ENCODE measurements at regions not wholly inside any gene's neighbourhood (a gene's known extent, or its start where the extent isn't known, plus 50 kb on each side); places are given as distances from the start of the nearest gene placed in this dataset.

GRCh38 chrX:150156615-150157014, 206.5 kb upstream of the MAMLD1 start:
- no peak for DNase-seq (ENCODE audit: low spot score in 2 of 2)
- intact Hi-C loops (cut with DNase I; ENCODE audit: low total_unique reads), result no loop called here
- TF ChIP-seq POLR2AphosphoS5 (IDR thresholded peaks at IDR 0.05), result no peak
- no peak for TF ChIP-seq POLR2A (IDR thresholded peaks at IDR 0.05)
- TF ChIP-seq CTCF (IDR thresholded peaks at IDR 0.05), result no peak
- no peaks in the 10 kb centered on the region for H3K4me1 ChIP-seq
- H3K9me3 ChIP-seq, result no peaks in the 10 kb centered on the region
- no peak overlapping the region for H3K4me3 ChIP-seq
- no peak overlapping the region for H3K27ac ChIP-seq
- H3K27me3 ChIP-seq, result peaks cover 0 to 22% of the 10 kb centered on the region in 2 donors
- H3K36me3 ChIP-seq, result no peaks in the 10 kb centered on the region

GRCh38 chrX:150157291-150157690, 205.8 kb upstream of the MAMLD1 start:
- no peak for TF ChIP-seq POLR2AphosphoS5 (IDR thresholded peaks at IDR 0.05)
- TF ChIP-seq POLR2A (IDR thresholded peaks at IDR 0.05), result no peak
- TF ChIP-seq CTCF (IDR thresholded peaks at IDR 0.05), result no peak
- H3K4me3 ChIP-seq, result no peak overlapping the region
- no peak for DNase-seq (ENCODE audit: low spot score in 2 of 2)
- H3K27me3 ChIP-seq, result peaks cover 0 to 18% of the 10 kb centered on the region in 2 donors
- H3K4me1 ChIP-seq, result no peaks in the 10 kb centered on the region
- H3K27ac ChIP-seq, result no peak overlapping the region
- no peaks in the 10 kb centered on the region for H3K36me3 ChIP-seq
- intact Hi-C loops (cut with DNase I; ENCODE audit: low total_unique reads), result no loop called here
- no peaks in the 10 kb centered on the region for H3K9me3 ChIP-seq

GRCh38 chrX:150158554-150159332, 204.4 kb upstream of the MAMLD1 start:
- no peaks in the 10 kb centered on the region for H3K4me1 ChIP-seq
- peaks cover 0 to 23% of the 10 kb centered on the region in 2 donors for H3K27me3 ChIP-seq
- no peaks in the 10 kb centered on the region for H3K36me3 ChIP-seq
- intact Hi-C loops (cut with DNase I; ENCODE audit: low total_unique reads), result no loop called here
- no peak overlapping the region for H3K27ac ChIP-seq
- H3K4me3 ChIP-seq, result no peak overlapping the region
- DNase-seq (ENCODE audit: low spot score in 2 of 2), result no peak
- H3K9me3 ChIP-seq, result no peaks in the 10 kb centered on the region
- no peak for TF ChIP-seq POLR2AphosphoS5 (IDR thresholded peaks at IDR 0.05)
- TF ChIP-seq CTCF (IDR thresholded peaks at IDR 0.05), result no peak
- no peak for TF ChIP-seq POLR2A (IDR thresholded peaks at IDR 0.05)

GRCh38 chrX:150159537-150159936, 203.6 kb upstream of the MAMLD1 start:
- TF ChIP-seq CTCF (IDR thresholded peaks at IDR 0.05) (no peak), POLR2AphosphoS5 (IDR thresholded peaks at IDR 0.05) (no peak), POLR2A (IDR thresholded peaks at IDR 0.05) (no peak)
- DNase-seq (ENCODE audit: low spot score in 2 of 2), result no peak
- no peaks in the 10 kb centered on the region for H3K4me1 ChIP-seq
- H3K27me3 ChIP-seq, result peaks cover 0 to 25% of the 10 kb centered on the region in 2 donors
- no peak overlapping the region for H3K4me3 ChIP-seq
- H3K36me3 ChIP-seq, result no peaks in the 10 kb centered on the region
- intact Hi-C loops (cut with DNase I; ENCODE audit: low total_unique reads), result no loop called here
- H3K9me3 ChIP-seq, result no peaks in the 10 kb centered on the region
- H3K27ac ChIP-seq, result no peak overlapping the region

- TF ChIP-seq POLR2A (IDR thresholded peaks at IDR 0.05) (no peak), POLR2AphosphoS5 (IDR thresholded peaks at IDR 0.05) (no peak), CTCF (IDR thresholded peaks at IDR 0.05) (no peak)
- Histone ChIP-seq H3K27ac (no peak overlapping the region), H3K27me3 (peaks cover 0 to 26% of the 10 kb centered on the region in 2 donors), H3K36me3 (no peaks in the 10 kb centered on the region), H3K4me1 (no peaks in the 10 kb centered on the region), H3K4me3 (no peak overlapping the region), H3K9me3 (no peaks in the 10 kb centered on the region)
- intact Hi-C loops (cut with DNase I; ENCODE audit: low total_unique reads), result no loop called here
- no peak for DNase-seq (ENCODE audit: low spot score in 2 of 2)
Measured at GRCh38 chrX:150160656-150161055, 202.5 kb upstream of the MAMLD1 start.
